Smooth muscle cell (in vitro differentiated cells): ENCODE measurements at regions not wholly inside any gene's neighbourhood (a gene's known extent, or its start where the extent isn't known, plus 50 kb on each side); places are given as distances from the start of the nearest gene placed in this dataset.

Experiments used
- DNase-seq: peaks from one replicate; lab custom pipeline; 2025; ENCODE audit not compliant: unreplicated experiment; lab: John Stamatoyannopoulos, UW
- H2AFZ ChIP-seq: fragments of 200-600 bp; sonication (generic); 2 replicates; pipeline ENCODE4 v1.6.0; 2016; ENCODE audit warnings: antibody characterized with exemption, low read depth, mild to moderate bottlenecking
- H3F3A ChIP-seq: fragments of 200-600 bp; sonication (generic); 2 replicates; pipeline ENCODE4 v1.6.0; 2017; ENCODE audit warnings: antibody characterized with exemption, low read depth
- H3K27ac ChIP-seq: fragments of 200-600 bp; sonication (generic); 2 replicates; pipeline ENCODE4 v1.5.1; 2016; ENCODE audit warnings: low read depth, mild to moderate bottlenecking
- H3K27me3 ChIP-seq: fragments of 200-600 bp; sonication (generic); 2 replicates; pipeline ENCODE4 v1.6.1; 2016; ENCODE audit warnings: low read depth, mild to moderate bottlenecking
- H3K36me3 ChIP-seq: fragments of 200-600 bp; sonication (generic); 2 replicates; pipeline ENCODE4 v1.5.1; 2016; ENCODE audit warnings: low read depth
- H3K4me1 ChIP-seq: fragments of 200-600 bp; sonication (generic); 2 replicates; pipeline ENCODE4 v1.5.1; 2016; ENCODE audit warnings: low read depth
- H3K4me2 ChIP-seq: fragments of 200-600 bp; sonication (generic); 2 replicates; pipeline ENCODE4 v1.6.0; 2016; ENCODE audit warnings: mild to moderate bottlenecking
- H3K4me3 ChIP-seq: fragments of 200-600 bp; sonication (generic); 2 replicates; pipeline ENCODE4 v1.5.1; 2016; ENCODE audit warnings: mild to moderate bottlenecking
- H3K79me2 ChIP-seq: fragments of 200-600 bp; sonication (generic); 2 replicates; pipeline ENCODE4 v1.6.0; 2016; ENCODE audit warnings: low read depth, mild to moderate bottlenecking
- H3K9ac ChIP-seq: fragments of 200-600 bp; sonication (generic); 2 replicates; pipeline ENCODE4 v1.6.0; 2016; ENCODE audit warnings: low read depth
- H3K9me3 ChIP-seq: fragments of 200-600 bp; sonication (generic); replicated peaks from 2 replicates; pipeline ENCODE4 v1.5.1; 2016; ENCODE audit warnings: low read depth
- H4K20me1 ChIP-seq: fragments of 200-600 bp; sonication (generic); 2 replicates; pipeline ENCODE4 v1.6.0; 2016; ENCODE audit warnings: low read depth
- WGBS: methylation state at CpG from one replicate; pipeline ENCODE4 v1.1.7; 2016; ENCODE audit warnings: low lambda C conversion rate; 5-methylcytosine and 5-hydroxymethylcytosine counted together
- TF ChIP-seq, protein P1 (sequence below): fragments of 200-600 bp; sonication (generic); IDR thresholded peaks from 2 replicates; pipeline ENCODE4 v1.5.1; 2017; ENCODE audit warnings: borderline replicate concordance, mild to moderate bottlenecking, antibody characterized with exemption; ENCODE audit not compliant: insufficient read depth, poor library complexity, severe bottlenecking

DNA sequence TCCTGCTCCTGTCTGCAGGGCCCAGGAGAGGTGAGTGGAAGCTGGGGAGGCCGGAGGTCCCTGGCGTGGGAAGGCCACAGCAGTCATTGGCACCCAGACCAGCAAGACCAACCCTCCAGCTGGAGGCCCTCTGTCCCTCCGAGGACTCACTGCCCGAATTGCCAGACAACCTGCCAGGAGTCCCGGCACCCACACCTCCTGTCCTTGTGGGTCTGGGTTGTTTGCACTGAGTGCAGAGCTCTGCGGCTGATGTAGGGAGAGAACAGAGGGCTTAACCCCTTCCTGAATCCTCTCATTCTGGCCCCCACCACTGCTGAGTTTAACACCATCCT lies 204.9 kb downstream of the KIF26A start:
- Histone ChIP-seq H3K4me3 (no peak overlapping the region), H3K4me1 (no peaks in the 10 kb centered on the region), H3F3A (no peaks in the 10 kb centered on the region), H2AFZ (no peak overlapping the region), H4K20me1 (no peaks in the 10 kb centered on the region), H3K27ac (no peak overlapping the region), H3K79me2 (no peaks in the 10 kb centered on the region), H3K27me3 (peaks cover 22% of the 10 kb centered on the region), H3K36me3 (no peaks in the 10 kb centered on the region), H3K9ac (no peak overlapping the region), H3K4me2 (no peak overlapping the region), H3K9me3 (no peaks in the 10 kb centered on the region)
- no peak for DNase-seq
- 85% methylated on average over 6 of the region's 6 CpGs for WGBS
- TF ChIP-seq, protein P1, sequence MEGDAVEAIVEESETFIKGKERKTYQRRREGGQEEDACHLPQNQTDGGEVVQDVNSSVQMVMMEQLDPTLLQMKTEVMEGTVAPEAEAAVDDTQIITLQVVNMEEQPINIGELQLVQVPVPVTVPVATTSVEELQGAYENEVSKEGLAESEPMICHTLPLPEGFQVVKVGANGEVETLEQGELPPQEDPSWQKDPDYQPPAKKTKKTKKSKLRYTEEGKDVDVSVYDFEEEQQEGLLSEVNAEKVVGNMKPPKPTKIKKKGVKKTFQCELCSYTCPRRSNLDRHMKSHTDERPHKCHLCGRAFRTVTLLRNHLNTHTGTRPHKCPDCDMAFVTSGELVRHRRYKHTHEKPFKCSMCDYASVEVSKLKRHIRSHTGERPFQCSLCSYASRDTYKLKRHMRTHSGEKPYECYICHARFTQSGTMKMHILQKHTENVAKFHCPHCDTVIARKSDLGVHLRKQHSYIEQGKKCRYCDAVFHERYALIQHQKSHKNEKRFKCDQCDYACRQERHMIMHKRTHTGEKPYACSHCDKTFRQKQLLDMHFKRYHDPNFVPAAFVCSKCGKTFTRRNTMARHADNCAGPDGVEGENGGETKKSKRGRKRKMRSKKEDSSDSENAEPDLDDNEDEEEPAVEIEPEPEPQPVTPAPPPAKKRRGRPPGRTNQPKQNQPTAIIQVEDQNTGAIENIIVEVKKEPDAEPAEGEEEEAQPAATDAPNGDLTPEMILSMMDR: no peak

DNA sequence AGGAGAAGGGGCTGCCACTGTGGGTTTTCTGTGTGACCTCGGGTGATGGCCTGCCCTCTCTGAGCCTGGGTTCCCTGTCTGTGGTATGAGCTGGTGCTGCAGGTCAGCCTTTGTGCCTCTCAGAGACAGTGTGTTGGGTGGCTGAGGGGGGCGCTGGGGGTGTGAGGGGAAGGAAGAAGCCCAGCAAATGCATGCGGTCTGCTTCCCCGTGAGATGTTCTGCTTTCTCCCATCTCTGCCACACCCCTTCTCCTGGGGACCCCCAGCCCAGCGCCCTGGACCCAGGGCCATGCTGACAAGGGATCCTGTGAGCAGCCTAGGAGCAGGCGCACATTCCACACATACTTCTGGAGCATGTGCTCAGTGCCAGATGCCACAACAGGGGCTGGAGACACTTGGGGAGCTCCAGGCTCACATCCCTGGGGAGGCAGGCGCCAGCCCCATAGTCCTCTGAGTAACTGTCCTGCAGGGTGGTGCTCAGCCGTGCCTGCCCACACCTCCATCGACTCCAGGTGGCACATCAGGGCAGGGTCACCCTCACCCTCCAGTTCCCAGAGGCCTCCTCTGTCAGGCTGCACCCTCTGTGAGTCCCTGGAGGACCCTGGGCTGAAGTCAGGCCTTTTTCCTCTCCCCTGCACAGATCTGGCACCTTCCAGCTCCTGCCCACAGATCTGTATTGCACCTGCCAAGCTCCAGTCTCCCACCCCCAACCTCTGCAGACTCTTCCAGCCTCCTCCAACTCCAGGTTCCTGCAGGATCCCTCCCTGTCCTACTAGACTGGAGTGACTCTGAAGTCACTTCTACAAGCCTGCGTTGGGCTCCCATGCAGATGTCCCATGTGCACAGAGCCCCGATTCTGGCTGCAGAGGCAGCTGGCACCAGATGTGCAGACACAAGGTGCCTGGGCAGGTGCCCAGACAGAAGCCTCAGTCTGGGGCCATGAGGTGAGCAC lies 205.6 kb downstream of the KIF26A start:
- Histone ChIP-seq H3K27me3 (peaks cover 22% of the 10 kb centered on the region), H3F3A (no peaks in the 10 kb centered on the region), H3K4me1 (no peaks in the 10 kb centered on the region), H4K20me1 (no peaks in the 10 kb centered on the region), H3K9ac (no peak overlapping the region), H2AFZ (no peak overlapping the region), H3K4me2 (no peak overlapping the region), H3K4me3 (no peak overlapping the region), H3K27ac (no peak overlapping the region), H3K79me2 (no peaks in the 10 kb centered on the region), H3K9me3 (no peaks in the 10 kb centered on the region), H3K36me3 (no peaks in the 10 kb centered on the region)
- TF ChIP-seq, protein P1: no peak
- whole genome bisulfite sequencing: 72% methylated on average over 9 of the region's 11 CpGs
- DNase-seq: no peak

DNA sequence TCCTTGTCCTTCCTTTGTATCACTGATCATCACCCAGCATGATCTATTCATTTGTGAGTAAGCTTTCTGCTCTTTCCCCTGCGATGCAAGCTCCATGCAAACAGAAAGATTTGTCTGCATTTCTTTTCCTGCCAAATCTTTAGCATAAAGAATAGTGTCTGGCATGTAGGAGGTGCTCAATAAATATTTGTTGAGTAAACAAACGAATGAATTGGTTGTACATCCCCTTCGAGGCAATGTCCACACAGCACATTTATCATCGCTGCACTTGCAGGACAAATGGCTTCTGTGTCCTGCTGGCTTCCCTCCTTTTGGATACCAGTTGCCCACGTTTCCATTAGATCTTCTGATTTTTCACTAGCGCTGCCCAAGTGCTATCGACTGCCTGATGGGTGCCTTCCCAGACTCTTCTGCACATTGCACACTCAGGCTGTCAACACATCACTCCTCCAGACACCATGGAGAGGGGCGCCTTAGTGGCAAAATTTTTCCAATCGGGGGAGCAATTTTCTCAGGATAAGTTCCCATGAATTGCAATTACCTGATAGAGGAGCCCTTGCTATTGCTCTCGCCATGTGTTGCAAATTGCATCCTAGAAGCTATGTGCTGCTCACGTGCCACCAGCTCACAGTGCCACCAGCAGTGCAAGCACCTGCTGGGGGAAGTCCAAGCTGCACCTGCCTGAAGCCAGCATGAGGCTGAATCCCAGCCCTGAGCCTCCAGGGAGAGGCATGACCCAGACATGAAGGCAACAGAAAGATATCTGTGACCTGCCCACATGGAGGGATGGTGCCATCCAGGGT lies 206.6 kb downstream of the KIF26A start:
- H3K27ac ChIP-seq: no peak overlapping the region
- no peak for DNase-seq
- H3K9ac ChIP-seq: no peak overlapping the region
- H3K27me3 ChIP-seq: peaks cover 12% of the 10 kb centered on the region
- no peaks in the 10 kb centered on the region for H3F3A ChIP-seq
- H2AFZ ChIP-seq: no peak overlapping the region
- WGBS: 87% methylated on average over 11 of the region's 11 CpGs
- H3K36me3 ChIP-seq: no peaks in the 10 kb centered on the region
- TF ChIP-seq, protein P1: no peak
- H3K9me3 ChIP-seq: no peaks in the 10 kb centered on the region
- no peaks in the 10 kb centered on the region for H3K79me2 ChIP-seq
- no peak overlapping the region for H3K4me2 ChIP-seq
- no peaks in the 10 kb centered on the region for H4K20me1 ChIP-seq
- H3K4me3 ChIP-seq: no peak overlapping the region
- H3K4me1 ChIP-seq: no peaks in the 10 kb centered on the region
